ENCODE measurements at regions not wholly inside any gene's neighbourhood (a gene's known extent, or its start where the extent isn't known, plus 50 kb on each side); places are given as distances from the start of the nearest gene placed in this dataset.

DNA sequence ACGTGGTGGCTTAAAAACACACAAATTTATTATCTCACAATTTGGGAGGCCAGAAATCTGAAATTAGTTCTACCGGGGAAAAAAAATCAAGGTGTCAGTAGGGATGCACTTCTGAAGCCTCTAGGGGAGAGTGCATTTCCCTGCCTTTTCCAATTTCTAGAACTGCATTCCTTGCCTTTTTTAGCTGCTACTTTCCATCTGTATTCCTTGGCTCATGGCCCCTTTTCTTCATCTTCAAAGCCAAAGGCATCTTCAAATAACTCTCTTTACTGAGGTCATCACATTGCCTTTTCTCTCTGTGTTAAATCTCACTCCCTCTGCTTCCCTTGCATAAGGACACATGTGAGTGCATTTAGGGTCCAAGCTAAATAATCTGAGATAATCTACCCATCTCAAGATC lies 69.5 kb upstream of the NEO1 start:
- no peaks in the 10 kb centered on the region for H3K4me1 ChIP-seq (ENCODE audit: control insufficient read depth in 1 of 2, insufficient read depth in 1 of 2, low read depth in 1 of 2, low read length in 1 of 2)
- no peak overlapping the region for H3K27ac ChIP-seq
- no peak overlapping the region for H3K4me3 ChIP-seq (ENCODE audit: low read depth in 1 of 2, low read length in 1 of 2)
- TF ChIP-seq, protein P1, sequence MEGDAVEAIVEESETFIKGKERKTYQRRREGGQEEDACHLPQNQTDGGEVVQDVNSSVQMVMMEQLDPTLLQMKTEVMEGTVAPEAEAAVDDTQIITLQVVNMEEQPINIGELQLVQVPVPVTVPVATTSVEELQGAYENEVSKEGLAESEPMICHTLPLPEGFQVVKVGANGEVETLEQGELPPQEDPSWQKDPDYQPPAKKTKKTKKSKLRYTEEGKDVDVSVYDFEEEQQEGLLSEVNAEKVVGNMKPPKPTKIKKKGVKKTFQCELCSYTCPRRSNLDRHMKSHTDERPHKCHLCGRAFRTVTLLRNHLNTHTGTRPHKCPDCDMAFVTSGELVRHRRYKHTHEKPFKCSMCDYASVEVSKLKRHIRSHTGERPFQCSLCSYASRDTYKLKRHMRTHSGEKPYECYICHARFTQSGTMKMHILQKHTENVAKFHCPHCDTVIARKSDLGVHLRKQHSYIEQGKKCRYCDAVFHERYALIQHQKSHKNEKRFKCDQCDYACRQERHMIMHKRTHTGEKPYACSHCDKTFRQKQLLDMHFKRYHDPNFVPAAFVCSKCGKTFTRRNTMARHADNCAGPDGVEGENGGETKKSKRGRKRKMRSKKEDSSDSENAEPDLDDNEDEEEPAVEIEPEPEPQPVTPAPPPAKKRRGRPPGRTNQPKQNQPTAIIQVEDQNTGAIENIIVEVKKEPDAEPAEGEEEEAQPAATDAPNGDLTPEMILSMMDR (IDR thresholded peaks at IDR 0.05) = no peak
- H3K27me3 ChIP-seq = peaks cover 19% of the 10 kb centered on the region
- H3K36me3 ChIP-seq = no peaks in the 10 kb centered on the region
- H3K9me3 ChIP-seq = no peaks in the 10 kb centered on the region

DNA sequence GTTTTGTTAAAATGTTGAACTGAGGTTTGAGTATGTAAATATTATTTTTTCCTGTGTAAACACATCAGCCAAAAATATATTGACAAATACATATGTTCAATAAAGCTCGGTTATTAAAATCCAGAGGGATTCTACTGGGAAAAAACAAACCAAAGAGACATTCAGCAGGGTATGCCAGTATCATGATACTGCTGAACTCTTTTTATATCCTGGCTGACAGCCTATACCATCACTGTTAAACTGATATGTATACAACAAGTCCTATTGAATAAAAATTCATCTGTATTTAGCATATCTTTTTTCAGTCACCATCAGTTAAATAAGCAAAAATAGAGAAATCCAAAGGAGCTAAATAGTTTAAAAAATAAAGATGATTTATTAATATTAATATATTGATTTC lies 71.6 kb upstream of the NEO1 start:
- H3K4me1 ChIP-seq (ENCODE audit: control insufficient read depth in 1 of 2, insufficient read depth in 1 of 2, low read depth in 1 of 2, low read length in 1 of 2) = no peaks in the 10 kb centered on the region
- H3K9me3 ChIP-seq = no peaks in the 10 kb centered on the region
- TF ChIP-seq, protein P1 (IDR thresholded peaks at IDR 0.05) = no peak
- H3K36me3 ChIP-seq = no peaks in the 10 kb centered on the region
- H3K4me3 ChIP-seq (ENCODE audit: low read depth in 1 of 2, low read length in 1 of 2) = no peak overlapping the region
- H3K27ac ChIP-seq = no peak overlapping the region
- H3K27me3 ChIP-seq = peaks cover 17% of the 10 kb centered on the region

DNA sequence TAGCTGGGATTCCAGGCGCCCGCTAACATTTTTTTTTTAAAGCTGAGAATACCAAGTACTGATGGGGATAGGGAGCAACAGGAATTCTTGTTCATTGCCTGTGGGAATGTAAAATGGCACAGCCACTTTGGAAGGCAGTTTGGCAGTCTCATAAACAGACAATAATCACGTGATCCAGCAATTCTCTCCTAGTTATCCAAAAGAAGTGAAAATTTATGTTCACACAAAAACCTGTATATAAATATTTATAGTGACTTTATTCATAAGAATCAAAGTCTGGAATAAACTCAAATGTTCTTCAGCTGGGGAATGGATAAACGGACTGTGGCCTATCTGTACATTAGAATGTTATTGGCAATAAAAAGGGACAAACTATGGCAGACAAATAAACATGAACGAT lies 72.5 kb upstream of the NEO1 start:
- TF ChIP-seq, protein P1 (IDR thresholded peaks at IDR 0.05) = no peak
- Histone ChIP-seq H3K9me3 (no peaks in the 10 kb centered on the region), H3K36me3 (no peaks in the 10 kb centered on the region), H3K4me3 (ENCODE audit: low read depth in 1 of 2, low read length in 1 of 2) (no peak overlapping the region), H3K27me3 (peaks cover 17% of the 10 kb centered on the region), H3K4me1 (ENCODE audit: control insufficient read depth in 1 of 2, insufficient read depth in 1 of 2, low read depth in 1 of 2, low read length in 1 of 2) (no peaks in the 10 kb centered on the region), H3K27ac (no peak overlapping the region)

DNA sequence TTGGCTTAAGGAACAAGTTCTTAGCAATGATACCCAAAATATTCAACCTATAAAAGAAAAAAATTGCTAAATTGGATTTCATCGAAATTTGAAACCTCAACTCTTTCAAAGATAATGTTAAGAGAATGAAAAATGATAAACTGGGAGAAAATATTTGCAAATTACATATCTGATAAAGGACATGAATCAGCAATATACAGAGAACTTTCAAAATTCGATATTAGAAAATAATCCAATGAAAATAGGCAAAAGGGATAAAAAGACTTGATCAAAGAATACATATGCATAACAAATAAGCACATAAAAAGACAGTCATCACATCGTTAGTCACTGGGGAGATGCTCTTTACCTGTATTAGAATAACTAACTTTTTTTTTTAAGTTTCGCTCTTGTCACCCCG lies 73.0 kb upstream of the NEO1 start:
- H3K27ac ChIP-seq = no peak overlapping the region
- H3K36me3 ChIP-seq = no peaks in the 10 kb centered on the region
- no peaks in the 10 kb centered on the region for H3K4me1 ChIP-seq (ENCODE audit: control insufficient read depth in 1 of 2, insufficient read depth in 1 of 2, low read depth in 1 of 2, low read length in 1 of 2)
- TF ChIP-seq, protein P1 (IDR thresholded peaks at IDR 0.05) = no peak
- H3K4me3 ChIP-seq (ENCODE audit: low read depth in 1 of 2, low read length in 1 of 2) = no peak overlapping the region
- peaks cover 17% of the 10 kb centered on the region for H3K27me3 ChIP-seq
- H3K9me3 ChIP-seq = no peaks in the 10 kb centered on the region

DNA sequence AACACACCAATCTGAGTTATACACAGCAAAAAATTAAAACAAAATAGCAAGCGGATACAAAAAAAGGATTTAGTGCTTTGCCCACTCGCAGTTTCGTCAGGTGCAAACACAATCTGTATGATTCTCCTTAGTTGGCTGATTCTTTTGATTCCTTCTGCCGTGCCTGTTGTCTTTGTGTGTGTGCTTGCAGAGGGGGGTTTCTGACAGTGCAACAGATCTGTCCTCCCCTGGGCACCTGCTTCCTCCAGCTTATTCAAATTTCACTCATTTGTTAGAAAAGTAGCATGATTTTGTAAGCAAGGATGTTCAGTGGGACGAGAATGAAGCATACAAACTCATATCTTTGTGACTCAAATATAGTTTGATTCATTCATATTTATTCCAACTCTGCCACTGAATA lies 74.0 kb upstream of the NEO1 start:
- Histone ChIP-seq H3K4me3 (ENCODE audit: low read depth in 1 of 2, low read length in 1 of 2) (no peak overlapping the region), H3K36me3 (no peaks in the 10 kb centered on the region), H3K9me3 (no peaks in the 10 kb centered on the region), H3K4me1 (ENCODE audit: control insufficient read depth in 1 of 2, insufficient read depth in 1 of 2, low read depth in 1 of 2, low read length in 1 of 2) (no peaks in the 10 kb centered on the region), H3K27ac (no peak overlapping the region), H3K27me3 (peaks cover 25% of the 10 kb centered on the region)
- TF ChIP-seq, protein P1 (IDR thresholded peaks at IDR 0.05) = no peak

DNA sequence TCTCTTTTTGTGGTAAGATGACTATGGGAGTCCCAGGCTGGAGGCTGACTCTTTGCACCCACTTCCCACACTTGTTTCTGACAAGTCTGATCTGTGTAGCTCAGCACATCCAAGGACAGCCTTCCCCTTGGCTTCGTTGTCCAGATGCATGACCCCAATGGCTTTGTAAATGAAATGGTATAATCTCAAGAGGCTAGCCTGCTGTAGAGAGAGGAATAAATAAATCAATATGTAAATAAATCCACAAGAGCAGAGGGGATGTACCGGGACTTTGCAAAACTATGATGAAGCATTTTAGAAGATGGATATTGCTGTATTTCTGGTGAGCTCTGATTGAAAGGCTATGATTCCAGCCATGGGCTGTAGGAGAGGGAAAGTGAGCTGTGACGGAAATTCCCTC lies 79.9 kb upstream of the NEO1 start:
- peaks cover 60% of the 10 kb centered on the region for H3K27me3 ChIP-seq
- H3K27ac ChIP-seq = no peak overlapping the region
- no peaks in the 10 kb centered on the region for H3K4me1 ChIP-seq (ENCODE audit: control insufficient read depth in 1 of 2, insufficient read depth in 1 of 2, low read depth in 1 of 2, low read length in 1 of 2)
- no peaks in the 10 kb centered on the region for H3K9me3 ChIP-seq
- H3K4me3 ChIP-seq (ENCODE audit: low read depth in 1 of 2, low read length in 1 of 2) = no peak overlapping the region
- H3K36me3 ChIP-seq = no peaks in the 10 kb centered on the region
- TF ChIP-seq, protein P1 (IDR thresholded peaks at IDR 0.05) = no peak

Measured in neutrophil (primary cell).